Ishikawa (cell line): ENCODE measurements at regions not wholly inside any gene's neighbourhood (a gene's known extent, or its start where the extent isn't known, plus 50 kb on each side); places are given as distances from the start of the nearest gene placed in this dataset.

Experiments used
- CEBPB ChIP-seq: IDR thresholded peaks from 2 replicates; pipeline ENCODE4 v1.6.1; 2012
- CREB1 ChIP-seq: IDR thresholded peaks from 2 replicates; pipeline ENCODE4 v1.6.1; 2012; ENCODE audit warnings: low read depth
- EGR1 ChIP-seq: IDR thresholded peaks from 2 replicates; pipeline ENCODE4 v1.6.1; 2012
- EP300 ChIP-seq: IDR thresholded peaks from 2 replicates; pipeline ENCODE4 v1.6.1; 2012; ENCODE audit warnings: borderline replicate concordance
- FOXM1 ChIP-seq: IDR thresholded peaks from 2 replicates; pipeline ENCODE4 v1.6.1; 2012; ENCODE audit warnings: low read depth, borderline replicate concordance
- MAX ChIP-seq: IDR thresholded peaks from 2 replicates; pipeline ENCODE4 v1.6.1; 2012
- NFIC ChIP-seq: IDR thresholded peaks from 2 replicates; pipeline ENCODE4 v1.6.1; 2012
- RAD21 ChIP-seq: IDR thresholded peaks from 2 replicates; pipeline ENCODE4 v1.6.1; 2012; ENCODE audit warnings: low read depth
- REST ChIP-seq: IDR thresholded peaks from 2 replicates; pipeline ENCODE4 v1.6.1; 2012; ENCODE audit warnings: low read depth, mild to moderate bottlenecking
- TAF1 ChIP-seq: IDR thresholded peaks from 2 replicates; pipeline ENCODE4 v1.6.1; 2012; ENCODE audit warnings: low read depth, mild to moderate bottlenecking
- TCF12 ChIP-seq: IDR thresholded peaks from 2 replicates; pipeline ENCODE4 v1.6.1; 2012; ENCODE audit warnings: low read depth
- TEAD4 ChIP-seq: IDR thresholded peaks from 2 replicates; pipeline ENCODE4 v1.6.1; 2012
- USF1 ChIP-seq: IDR thresholded peaks from 2 replicates; pipeline ENCODE4 v1.6.1; 2012
- YY1 ChIP-seq: IDR thresholded peaks from 2 replicates; pipeline ENCODE4 v1.6.1; 2012; ENCODE audit warnings: low read depth
- ZBTB7A ChIP-seq: IDR thresholded peaks from 2 replicates; pipeline ENCODE4 v1.6.1; 2012; ENCODE audit warnings: low read depth

- TF ChIP-seq NFIC (no peak), RAD21 (no peak), CREB1 (no peak), REST (no peak), USF1 (no peak), MAX (no peak), TEAD4 (no peak), EP300 (no peak), CEBPB (no peak), YY1 (no peak), TAF1 (no peak), TCF12 (no peak), FOXM1 (no peak), ZBTB7A (no peak)
Observed at GRCh38 chr9:99624499-99625233, 197.0 kb upstream of the NR4A3 start.

GRCh38 chr9:99626426-99626825, 195.3 kb upstream of the NR4A3 start:
- TF ChIP-seq ZBTB7A = no peak
- TF ChIP-seq NFIC = no peak
- no peak for TF ChIP-seq YY1
- TF ChIP-seq RAD21 = no peak
- no peak for TF ChIP-seq EP300
- no peak for TF ChIP-seq USF1
- no peak for TF ChIP-seq MAX
- no peak for TF ChIP-seq TCF12
- no peak for TF ChIP-seq TAF1
- TF ChIP-seq CREB1 = no peak
- TF ChIP-seq CEBPB = no peak
- no peak for TF ChIP-seq TEAD4
- TF ChIP-seq FOXM1 = no peak
- TF ChIP-seq EGR1 = no peak
- no peak for TF ChIP-seq REST

- no peak for TF ChIP-seq REST
- TF ChIP-seq EP300 = no peak
- TF ChIP-seq MAX = no peak
- TF ChIP-seq NFIC = no peak
- TF ChIP-seq USF1 = no peak
- no peak for TF ChIP-seq CEBPB
- no peak for TF ChIP-seq ZBTB7A
- no peak for TF ChIP-seq YY1
- TF ChIP-seq RAD21 = no peak
- no peak for TF ChIP-seq TEAD4
- TF ChIP-seq EGR1 = no peak
- TF ChIP-seq FOXM1 = no peak
- TF ChIP-seq TAF1 = no peak
- no peak for TF ChIP-seq TCF12
- TF ChIP-seq CREB1 = no peak
Observed at GRCh38 chr9:99628285-99628684, 193.4 kb upstream of the NR4A3 start.
